Fibroblast of mammary gland (primary cell): ENCODE measurements at regions not wholly inside any gene's neighbourhood (a gene's known extent, or its start where the extent isn't known, plus 50 kb on each side); places are given as distances from the start of the nearest gene placed in this dataset.

ENCODE experiments used
- DNase-seq: peaks from one replicate; pipeline ENCODE4 v3.0.0-alpha.2; 2010; ENCODE audit warnings: low read depth
- H3K4me3 ChIP-seq: 2 replicates; pipeline ENCODE4 v1.5.1; 2011; ENCODE audit warnings: low read depth, mild to moderate bottlenecking, low read length, moderate library complexity; ENCODE audit not compliant: control insufficient read depth
- TF ChIP-seq, protein P1 (sequence below): conservative IDR thresholded peaks from 2 replicates; pipeline ENCODE4 v1.5.1; 2011; ENCODE audit warnings: low read depth, low read length, inconsistent platforms; ENCODE audit not compliant: control insufficient read depth, insufficient read depth

GRCh38 chr1:30313176-30313575 is 410.2 kb downstream of the MATN1 start:
- TF ChIP-seq, protein P1, sequence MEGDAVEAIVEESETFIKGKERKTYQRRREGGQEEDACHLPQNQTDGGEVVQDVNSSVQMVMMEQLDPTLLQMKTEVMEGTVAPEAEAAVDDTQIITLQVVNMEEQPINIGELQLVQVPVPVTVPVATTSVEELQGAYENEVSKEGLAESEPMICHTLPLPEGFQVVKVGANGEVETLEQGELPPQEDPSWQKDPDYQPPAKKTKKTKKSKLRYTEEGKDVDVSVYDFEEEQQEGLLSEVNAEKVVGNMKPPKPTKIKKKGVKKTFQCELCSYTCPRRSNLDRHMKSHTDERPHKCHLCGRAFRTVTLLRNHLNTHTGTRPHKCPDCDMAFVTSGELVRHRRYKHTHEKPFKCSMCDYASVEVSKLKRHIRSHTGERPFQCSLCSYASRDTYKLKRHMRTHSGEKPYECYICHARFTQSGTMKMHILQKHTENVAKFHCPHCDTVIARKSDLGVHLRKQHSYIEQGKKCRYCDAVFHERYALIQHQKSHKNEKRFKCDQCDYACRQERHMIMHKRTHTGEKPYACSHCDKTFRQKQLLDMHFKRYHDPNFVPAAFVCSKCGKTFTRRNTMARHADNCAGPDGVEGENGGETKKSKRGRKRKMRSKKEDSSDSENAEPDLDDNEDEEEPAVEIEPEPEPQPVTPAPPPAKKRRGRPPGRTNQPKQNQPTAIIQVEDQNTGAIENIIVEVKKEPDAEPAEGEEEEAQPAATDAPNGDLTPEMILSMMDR: no peak
- no peak for DNase-seq
- H3K4me3 ChIP-seq: no peak overlapping the region

GRCh38 chr1:30312226-30312625 is 411.2 kb downstream of the MATN1 start:
- TF ChIP-seq, protein P1: no peak
- DNase-seq: no peak
- no peak overlapping the region for H3K4me3 ChIP-seq

GRCh38 chr1:30311749-30312148 is 411.6 kb downstream of the MATN1 start:
- DNase-seq: no peak
- H3K4me3 ChIP-seq: no peak overlapping the region
- TF ChIP-seq, protein P1: no peak

- TF ChIP-seq, protein P1: no peak
- no peak overlapping the region for H3K4me3 ChIP-seq
- DNase-seq: no peak
These were observed 412.2 kb downstream of the MATN1 start for GRCh38 chr1:30310966-30311742.

- TF ChIP-seq, protein P1: no peak
- DNase-seq: no peak
- H3K4me3 ChIP-seq: no peak overlapping the region
These were observed 416.2 kb downstream of the MATN1 start for GRCh38 chr1:30307182-30307581.

DNA sequence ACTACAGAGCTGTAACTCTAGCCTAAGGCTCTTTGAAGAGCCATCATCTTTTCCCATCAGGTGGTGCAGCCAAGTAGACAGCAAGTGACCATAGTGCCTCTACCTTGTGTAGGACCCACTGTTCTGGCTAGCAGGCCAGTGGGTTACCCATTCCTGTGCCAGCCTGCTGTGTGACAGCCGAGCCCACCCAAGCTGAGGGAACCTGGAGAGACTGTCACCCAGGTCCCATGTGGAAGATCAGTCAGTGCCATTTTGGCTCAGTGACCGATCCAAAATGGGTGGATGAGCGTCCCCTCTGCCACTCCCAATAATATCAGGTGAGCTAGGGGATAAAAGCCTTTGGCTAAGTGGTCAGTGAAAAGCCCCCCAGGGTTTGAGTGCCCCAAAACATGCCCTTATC is 417.9 kb downstream of the MATN1 start:
- DNase-seq: no peak
- TF ChIP-seq, protein P1: no peak
- H3K4me3 ChIP-seq: no peak overlapping the region

DNA sequence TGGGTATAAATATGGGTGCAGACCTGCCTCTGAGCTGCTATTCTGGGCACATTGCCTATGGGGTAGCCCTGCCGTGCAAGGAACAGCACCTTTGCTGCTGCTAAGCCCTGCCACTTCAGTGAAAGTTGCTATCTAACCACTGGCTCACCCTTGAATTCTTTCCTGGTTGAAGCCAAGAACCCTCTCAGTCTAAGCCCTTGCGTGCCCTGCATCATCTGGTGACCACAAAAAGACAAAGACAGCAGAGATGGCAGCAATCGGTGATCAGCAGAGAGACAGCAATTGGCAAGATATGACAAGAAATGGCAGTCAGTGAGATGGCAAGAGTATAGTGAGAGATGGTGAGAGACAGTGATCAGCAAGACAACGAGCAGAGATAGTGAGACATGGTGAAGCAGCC is 418.3 kb downstream of the MATN1 start:
- no peak for DNase-seq
- TF ChIP-seq, protein P1: no peak
- H3K4me3 ChIP-seq: no peak overlapping the region
